H1 (cell line): ENCODE measurements at regions not wholly inside any gene's neighbourhood (a gene's known extent, or its start where the extent isn't known, plus 50 kb on each side); places are given as distances from the start of the nearest gene placed in this dataset.

Experiments
- CTCF ChIA-PET: fragments of 300-600 bp; sonication (Branson Sonifier 250); formaldehyde crosslinking; loops from one replicate; lab custom pipeline; 2021; ENCODE audit not compliant: partially characterized antibody; lab: Charles Lee
- POLR2A ChIA-PET: fragments of 300-600 bp; sonication (Branson Sonifier 250); formaldehyde crosslinking; loops from one replicate; lab custom pipeline; 2021; ENCODE audit warnings: inconsistent platforms; ENCODE audit not compliant: partially characterized antibody; lab: Charles Lee
- DNase-seq, 2 experiments: peaks; one replicate each; pipeline versions ENCODE4 v3.0.0 to v3.0.0-alpha.2; 2010 to 2022; ENCODE audit warnings: low spot score in 2 of 2, low read depth in 1 of 2, mixed read lengths in 1 of 2
- FAIRE-seq: peaks from 2 replicates; lab custom pipeline; 2011; peaks lifted over from hg19 to GRCh38; lab: Jason Lieb, UNC
- H2AFZ ChIP-seq: 2 replicates; pipeline ENCODE4 v1.8.1; 2012; ENCODE audit warnings: low read length, inconsistent platforms
- H2AK5ac ChIP-seq: 2 replicates; pipeline ENCODE4 v1.6.1; 2013; ENCODE audit warnings: low read depth, low read length
- H2BK120ac ChIP-seq: replicated peaks from 2 replicates; pipeline ENCODE3; 2013; ENCODE audit warnings: low read depth, low read length, inconsistent platforms
- H2BK12ac ChIP-seq: 2 replicates; pipeline ENCODE4 v1.6.1; 2013; ENCODE audit warnings: low read depth, low read length
- H2BK15ac ChIP-seq: 2 replicates; pipeline ENCODE4 v1.6.1; 2013; ENCODE audit warnings: low read length
- H2BK20ac ChIP-seq: 2 replicates; pipeline ENCODE4 v1.6.1; 2013; ENCODE audit warnings: low read length
- H2BK5ac ChIP-seq: 2 replicates; pipeline ENCODE4 v1.6.1; 2013; ENCODE audit warnings: low read depth, low read length
- H3K14ac ChIP-seq: 2 replicates; pipeline ENCODE4 v1.6.1; 2013; ENCODE audit warnings: inconsistent platforms; ENCODE audit not compliant: insufficient read length
- H3K18ac ChIP-seq: 2 replicates; pipeline ENCODE4 v1.6.1; 2013; ENCODE audit warnings: low read length; ENCODE audit errors: extremely low read depth
- H3K23ac ChIP-seq: 2 replicates; pipeline ENCODE4 v1.6.1; 2013; ENCODE audit warnings: inconsistent platforms; ENCODE audit not compliant: insufficient read length
- H3K23me2 ChIP-seq: 2 replicates; pipeline ENCODE4 v1.6.1; 2013; ENCODE audit warnings: low read depth, low read length
- H3K27ac ChIP-seq: 2 replicates; pipeline ENCODE4 v1.6.1; 2011; ENCODE audit warnings: low read depth, low read length, inconsistent platforms
- H3K27me3 ChIP-seq, 4 experiments: replicated peaks in 1 of 4; 1 replicate in 1 of 4; 2 replicates in 3 of 4; pipeline versions ENCODE4 v1.6.1 to v1.8.1; 2011 to 2013; ENCODE audit warnings: low read length in 3 of 4, mild to moderate bottlenecking in 3 of 4, inconsistent platforms in 2 of 4, mixed read lengths in 2 of 4, moderate library complexity in 1 of 4; ENCODE audit not compliant: control insufficient read depth in 3 of 4, insufficient read depth in 3 of 4; ENCODE audit errors: extremely low read depth in 1 of 4
- H3K36me3 ChIP-seq, 4 experiments: 2 replicates each; pipeline versions ENCODE4 v1.6.1 to v1.8.1; 2011 to 2013; ENCODE audit warnings: mild to moderate bottlenecking in 4 of 4, low read length in 3 of 4, moderate library complexity in 2 of 4, control low read depth in 1 of 4, inconsistent platforms in 1 of 4; ENCODE audit not compliant: insufficient read depth in 4 of 4, control insufficient read depth in 2 of 4
- H3K4ac ChIP-seq: replicated peaks from 2 replicates; pipeline ENCODE3; 2013; ENCODE audit warnings: low read length, low read depth, mixed read lengths, inconsistent platforms; ENCODE audit not compliant: insufficient read length
- H3K4me1 ChIP-seq, 4 experiments: replicated peaks in 1 of 4; 1 replicate in 1 of 4; 2 replicates in 3 of 4; pipeline versions ENCODE4 v1.6.1 to v1.8.1; 2011 to 2013; ENCODE audit warnings: low read length in 3 of 4, inconsistent platforms in 2 of 4, mixed read lengths in 1 of 4; ENCODE audit not compliant: insufficient read depth in 4 of 4, control insufficient read depth in 3 of 4
- H3K4me2 ChIP-seq, 2 experiments: 2 replicates each; pipeline versions ENCODE4 v1.6.1 to v1.8.1; 2011 to 2013; ENCODE audit warnings: low read depth in 2 of 2, low read length in 2 of 2, control low read depth in 1 of 2, inconsistent platforms in 1 of 2, mild to moderate bottlenecking in 1 of 2; ENCODE audit not compliant: insufficient read depth in 1 of 2
- H3K4me3 ChIP-seq, 4 experiments: fragments of 200-600, 300-600 bp in 1 of 4; sonication (generic), shearing (Covaris generic), sonication (Bioruptor Twin) in 1 of 4; 2 replicates each; pipeline versions ENCODE4 v1.5.1 to v1.8.1; 2011 to 2016; ENCODE audit warnings: low read length in 4 of 4, low read depth in 3 of 4, control low read depth in 2 of 4, inconsistent platforms in 2 of 4, mild to moderate bottlenecking in 2 of 4, mixed read lengths in 1 of 4, moderate library complexity in 1 of 4; ENCODE audit not compliant: insufficient read depth in 2 of 4; ENCODE audit errors: extremely low read depth in 1 of 4
- H3K56ac ChIP-seq: replicated peaks from 2 replicates; pipeline ENCODE3; 2013; ENCODE audit warnings: low read depth, mild to moderate bottlenecking, mixed read lengths, low read length, inconsistent platforms; ENCODE audit not compliant: insufficient read length
- H3K79me1 ChIP-seq: 2 replicates; pipeline ENCODE4 v1.6.1; 2013; ENCODE audit warnings: low read depth, low read length, control low read depth
- H3K79me2 ChIP-seq, 2 experiments: 2 replicates each; pipeline versions ENCODE4 v1.6.1 to v1.8.1; 2012 to 2013; ENCODE audit warnings: low read length in 2 of 2, mild to moderate bottlenecking in 2 of 2, inconsistent platforms in 1 of 2; ENCODE audit not compliant: insufficient read depth in 2 of 2, control insufficient read depth in 1 of 2
- H3K9ac ChIP-seq, 4 experiments: replicated peaks in 1 of 4; 1 replicate in 1 of 4; 2 replicates in 3 of 4; pipeline versions ENCODE4 v1.6.1 to v1.8.1; 2011 to 2013; ENCODE audit warnings: low read depth in 3 of 4, low read length in 3 of 4, control low read depth in 2 of 4, mild to moderate bottlenecking in 2 of 4, moderate library complexity in 2 of 4, inconsistent platforms in 1 of 4; ENCODE audit errors: extremely low read depth in 1 of 4
- H3K9me3 ChIP-seq, 2 experiments: 2 replicates each; pipeline versions ENCODE4 v1.6.1 to v1.8.1; 2012 to 2013; ENCODE audit warnings: mild to moderate bottlenecking in 2 of 2, moderate library complexity in 2 of 2, control low read depth in 1 of 2, inconsistent platforms in 1 of 2, low read depth in 1 of 2, low read length in 1 of 2, mixed read lengths in 1 of 2; ENCODE audit not compliant: insufficient read depth in 2 of 2
- H4K20me1 ChIP-seq, 2 experiments: replicated peaks in 1 of 2; 2 replicates each; pipeline versions ENCODE3 to v1.8.1; 2011 to 2013; ENCODE audit warnings: inconsistent platforms in 2 of 2, low read length in 2 of 2, mild to moderate bottlenecking in 1 of 2; ENCODE audit not compliant: insufficient read depth in 2 of 2, control insufficient read depth in 1 of 2
- H4K5ac ChIP-seq: 2 replicates; pipeline ENCODE4 v1.6.1; 2013; ENCODE audit warnings: low read length, low read depth, mixed read lengths, inconsistent platforms; ENCODE audit not compliant: insufficient read length
- H4K8ac ChIP-seq: 2 replicates; pipeline ENCODE4 v1.8.0; 2013; ENCODE audit warnings: mild to moderate bottlenecking, moderate library complexity, low read length, inconsistent platforms; ENCODE audit not compliant: insufficient read depth; ENCODE audit errors: extremely low read depth
- H4K91ac ChIP-seq: replicated peaks from 2 replicates; pipeline ENCODE3; 2013; ENCODE audit warnings: low read length, mixed read lengths, inconsistent platforms; ENCODE audit not compliant: insufficient read length
- CBX8 ChIP-seq: fragments of 300-800, 300-1000 bp; sonication (generic); IDR thresholded peaks from 2 replicates; pipeline ENCODE4 v1.7.1; 2016; ENCODE audit warnings: low read depth, low read length, borderline replicate concordance
- CHD1 ChIP-seq: IDR thresholded peaks from 2 replicates; pipeline ENCODE4 v1.6.1; 2012; ENCODE audit warnings: low read depth, low read length, improper control_type of control experiment
- CTBP2 ChIP-seq: IDR thresholded peaks from 2 replicates; pipeline ENCODE4 v1.7.0; 2011; ENCODE audit warnings: borderline replicate concordance, mild to moderate bottlenecking, moderate library complexity, mixed read lengths, low read length; ENCODE audit not compliant: insufficient read depth, insufficient read length
- HDAC6 ChIP-seq: IDR thresholded peaks from one replicate; pipeline ENCODE4 v1.7.1; 2012; ENCODE audit warnings: low read depth, mild to moderate bottlenecking, inconsistent platforms, low read length, moderate library complexity
- KDM4A ChIP-seq: IDR thresholded peaks from one replicate; pipeline ENCODE4 v1.7.1; 2012; ENCODE audit warnings: low read depth, mild to moderate bottlenecking, moderate library complexity, low read length, inconsistent platforms; ENCODE audit not compliant: severe bottlenecking
- PHF8 ChIP-seq: fragments of 200-600 bp; sonication (generic); conservative IDR thresholded peaks from 2 replicates; pipeline ENCODE4 v1.7.1; 2012; ENCODE audit warnings: low read depth, mild to moderate bottlenecking, inconsistent platforms, low read length, moderate library complexity
- RBBP5 ChIP-seq: IDR thresholded peaks from 2 replicates; pipeline ENCODE4 v1.7.1; 2012; ENCODE audit warnings: low read depth, mild to moderate bottlenecking, inconsistent platforms, low read length, moderate library complexity, borderline replicate concordance
- SIX5 ChIP-seq: IDR thresholded peaks from 2 replicates; pipeline ENCODE4 v1.6.1; 2011; ENCODE audit warnings: mild to moderate bottlenecking, low read depth, low read length
- TBP ChIP-seq: IDR thresholded peaks from 2 replicates; pipeline ENCODE4 v1.6.1; 2011; ENCODE audit warnings: low read depth, low read length, improper control_type of control experiment
- YY1 ChIP-seq: IDR thresholded peaks from 2 replicates; pipeline ENCODE4 v1.6.1; 2011; ENCODE audit warnings: low read depth, mild to moderate bottlenecking, low read length
- WGBS, 2 experiments: shearing (Covaris generic) in 1 of 2; methylation state at CpG; one replicate each; pipeline versions ENCODE4 v1.1.6 to v1.1.7; 2013 to 2015; ENCODE audit warnings: low lambda C conversion rate in 2 of 2, mixed read lengths in 2 of 2, inconsistent platforms in 1 of 2, low coverage in 1 of 2, missing lambda C conversion rate in 1 of 2; ENCODE audit not compliant: insufficient replicate concordance in 2 of 2, insufficient coverage in 1 of 2, insufficient read length in 1 of 2; ENCODE audit errors: extremely low coverage in 1 of 2, missing lambda C conversion rate in 1 of 2; 5-methylcytosine and 5-hydroxymethylcytosine counted together
- TF ChIP-seq, protein P1 (sequence below), 3 experiments: IDR thresholded peaks; 1 replicate in 2 of 3; 2 replicates in 1 of 3; pipeline versions ENCODE4 v1.5.1 to v1.6.1; 2011; ENCODE audit warnings: low read length in 3 of 3, mild to moderate bottlenecking in 3 of 3, inconsistent platforms in 2 of 3, low read depth in 1 of 3, moderate library complexity in 1 of 3; ENCODE audit not compliant: insufficient read depth in 1 of 3; ENCODE audit errors: control extremely low read depth in 1 of 3

DNA sequence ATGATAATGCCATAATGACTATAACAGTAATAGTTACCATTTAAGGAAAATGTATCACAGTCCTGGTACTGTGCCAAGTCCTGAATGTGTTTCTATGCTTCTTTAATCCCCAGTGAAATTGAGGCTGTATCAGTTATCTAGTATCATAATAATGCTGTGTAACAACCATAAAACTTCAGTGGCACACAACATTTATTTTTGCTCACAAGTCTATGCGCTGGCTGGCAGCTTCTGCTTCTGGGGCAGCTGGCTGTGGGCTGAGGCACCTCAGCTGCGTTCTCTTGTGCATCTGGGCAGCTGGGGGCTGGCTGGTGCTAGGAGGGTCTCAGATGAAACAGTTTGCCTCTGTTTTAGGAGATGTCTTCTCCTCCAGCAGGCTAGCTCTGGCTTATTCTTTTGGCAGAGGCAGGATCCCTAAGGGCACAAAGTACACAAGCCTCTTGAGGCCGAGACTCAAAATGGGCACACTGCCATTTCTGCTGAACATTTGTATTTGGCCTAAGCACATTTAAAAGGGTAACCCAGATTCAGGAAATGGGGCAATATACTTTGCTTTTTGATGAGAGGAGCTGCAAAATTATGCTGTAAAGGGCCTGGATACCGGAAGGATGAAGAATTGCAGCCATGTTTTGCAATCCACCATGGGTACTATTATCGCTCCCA lies 62.6 kb upstream of the DHX15 start:
- Histone ChIP-seq H3K4ac (no peak overlapping the region), H4K5ac (no peak overlapping the region), H3K14ac (no peak overlapping the region), H2BK15ac (no peak overlapping the region), H3K79me1 (no peaks in the 10 kb centered on the region), H3K9me3 (no peaks in the 10 kb centered on the region), H3K36me3 (no peaks in the 10 kb centered on the region), H3K4me2 (no peak overlapping the region), H2BK12ac (no peak overlapping the region), H2BK20ac (no peak overlapping the region), H2AK5ac (no peak overlapping the region), H2BK120ac (no peak overlapping the region), H3K23ac (no peak overlapping the region), H2AFZ (no peak overlapping the region), H3K27me3 (no peaks in the 10 kb centered on the region), H3K4me1 (peaks cover 0 to 3% (median 0%) of the 10 kb centered on the region in 4 experiments; a peak in 1 of 7 replicates), H4K8ac (no peak overlapping the region), H3K56ac (no peak overlapping the region), H3K79me2 (no peaks in the 10 kb centered on the region), H3K23me2 (no peaks in the 10 kb centered on the region), H3K4me3 (no peak overlapping the region), H3K27ac (no peak overlapping the region), H3K18ac (no peak overlapping the region), H4K91ac (no peak overlapping the region), H2BK5ac (no peak overlapping the region), H3K9ac (no peak overlapping the region), H4K20me1 (no peaks in the 10 kb centered on the region)
- DNase-seq: no peak
- 96% methylated on average over 5 of the region's 5 CpGs; no CpG with 5 or more reads in 1 of the 2 experiments for WGBS, 2 experiments
- FAIRE-seq: no peak
- ChIA-PET POLR2A (interaction anchor here (1.5 kb wide), 1 partner anchor 16 kb away, joined by 6 read pairs; no protein-coding TSS in a partner anchor), CTCF (interaction anchor here (0.9 to 1.3 kb wide), 3 partner anchors 9 to 89 kb away, joined by 3 read pairs; partner anchors contain the start of gene DHX15)
- TF ChIP-seq CBX8: no peak
- no peak for TF ChIP-seq RBBP5
- no peak for TF ChIP-seq CHD1
- TF ChIP-seq YY1: no peak
- TF ChIP-seq KDM4A: no peak
- TF ChIP-seq SIX5: no peak
- no peak for TF ChIP-seq HDAC6
- TF ChIP-seq, protein P1, sequence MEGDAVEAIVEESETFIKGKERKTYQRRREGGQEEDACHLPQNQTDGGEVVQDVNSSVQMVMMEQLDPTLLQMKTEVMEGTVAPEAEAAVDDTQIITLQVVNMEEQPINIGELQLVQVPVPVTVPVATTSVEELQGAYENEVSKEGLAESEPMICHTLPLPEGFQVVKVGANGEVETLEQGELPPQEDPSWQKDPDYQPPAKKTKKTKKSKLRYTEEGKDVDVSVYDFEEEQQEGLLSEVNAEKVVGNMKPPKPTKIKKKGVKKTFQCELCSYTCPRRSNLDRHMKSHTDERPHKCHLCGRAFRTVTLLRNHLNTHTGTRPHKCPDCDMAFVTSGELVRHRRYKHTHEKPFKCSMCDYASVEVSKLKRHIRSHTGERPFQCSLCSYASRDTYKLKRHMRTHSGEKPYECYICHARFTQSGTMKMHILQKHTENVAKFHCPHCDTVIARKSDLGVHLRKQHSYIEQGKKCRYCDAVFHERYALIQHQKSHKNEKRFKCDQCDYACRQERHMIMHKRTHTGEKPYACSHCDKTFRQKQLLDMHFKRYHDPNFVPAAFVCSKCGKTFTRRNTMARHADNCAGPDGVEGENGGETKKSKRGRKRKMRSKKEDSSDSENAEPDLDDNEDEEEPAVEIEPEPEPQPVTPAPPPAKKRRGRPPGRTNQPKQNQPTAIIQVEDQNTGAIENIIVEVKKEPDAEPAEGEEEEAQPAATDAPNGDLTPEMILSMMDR (IDR thresholded peaks at IDR 0.05; ENCODE audit: control extremely low read depth in 1 of 3, insufficient read depth in 1 of 3, low read depth in 1 of 3, low read length in 3 of 3): no peak
- TF ChIP-seq PHF8: no peak
- TF ChIP-seq CTBP2: no peak
- TF ChIP-seq TBP: no peak
